Colonic mucosa (tissue), 4 donors: ENCODE measurements at regions not wholly inside any gene's neighbourhood (a gene's known extent, or its start where the extent isn't known, plus 50 kb on each side); places are given as distances from the start of the nearest gene placed in this dataset.

ENCODE experiments used
- DNase-seq: peaks from one replicate; pipeline ENCODE4 v3.0.0-alpha.2; 2020
- H3K27ac ChIP-seq: fragments of 200-600 bp; one replicate; pipeline ENCODE4 v1.8.0; 2021
- H3K27me3 ChIP-seq: fragments of 200-600 bp; one replicate; pipeline ENCODE4 v1.8.0; 2021
- H3K36me3 ChIP-seq: fragments of 200-600 bp; one replicate; pipeline ENCODE4 v1.8.0; 2021
- H3K4me1 ChIP-seq: fragments of 200-600 bp; one replicate; pipeline ENCODE4 v1.8.0; 2021; ENCODE audit warnings: mild to moderate bottlenecking
- H3K4me3 ChIP-seq: fragments of 200-600 bp; one replicate; pipeline ENCODE4 v1.8.0; 2021
- H3K9ac ChIP-seq, 2 donors: one replicate each; pipeline ENCODE4 v1.7.0; 2013; ENCODE audit warnings: control low read depth in 2 of 2, low read depth in 2 of 2, low read length in 2 of 2
- H3K9me3 ChIP-seq: fragments of 200-600 bp; one replicate; pipeline ENCODE4 v1.8.0; 2021
- CTCF ChIP-seq: fragments of 200-600 bp; IDR thresholded peaks from one replicate; pipeline ENCODE4 v1.8.0; 2022; ENCODE audit warnings: antibody characterized with exemption, mild to moderate bottlenecking
- intact Hi-C: fragments of 100-400 bp; cut with DNase I; formaldehyde crosslinking; loops from one replicate; pipeline ENCODE4 v1.14.1; 2022
- donor health status: healthy.
- donor health status: DM: no; HTN: no; CAD: no.
- donor health status: DM: no; HTN: no; CAD: no.

GRCh38 chr7:49228426-49229098 is 304.2 kb downstream of the CDC14C start:
- intact Hi-C loops, result no loop called here
- no peak overlapping the region for H3K9ac ChIP-seq
- TF ChIP-seq CTCF, result no peak
- no peaks in the 10 kb centered on the region for H3K27me3 ChIP-seq
- no peaks in the 10 kb centered on the region for H3K4me1 ChIP-seq
- H3K4me3 ChIP-seq, result no peak overlapping the region
- DNase-seq, result no peak
- H3K36me3 ChIP-seq, result no peaks in the 10 kb centered on the region
- no peaks in the 10 kb centered on the region for H3K9me3 ChIP-seq
- H3K27ac ChIP-seq, result no peak overlapping the region

- Histone ChIP-seq H3K4me1 (no peaks in the 10 kb centered on the region), H3K9ac (no peak overlapping the region), H3K27ac (no peak overlapping the region), H3K4me3 (no peak overlapping the region), H3K9me3 (no peaks in the 10 kb centered on the region), H3K27me3 (no peaks in the 10 kb centered on the region), H3K36me3 (no peaks in the 10 kb centered on the region)
- TF ChIP-seq CTCF, result no peak
- no peak for DNase-seq
- intact Hi-C loops, result no loop called here
Observed at GRCh38 chr7:49229246-49229645, 304.9 kb downstream of the CDC14C start.

DNA sequence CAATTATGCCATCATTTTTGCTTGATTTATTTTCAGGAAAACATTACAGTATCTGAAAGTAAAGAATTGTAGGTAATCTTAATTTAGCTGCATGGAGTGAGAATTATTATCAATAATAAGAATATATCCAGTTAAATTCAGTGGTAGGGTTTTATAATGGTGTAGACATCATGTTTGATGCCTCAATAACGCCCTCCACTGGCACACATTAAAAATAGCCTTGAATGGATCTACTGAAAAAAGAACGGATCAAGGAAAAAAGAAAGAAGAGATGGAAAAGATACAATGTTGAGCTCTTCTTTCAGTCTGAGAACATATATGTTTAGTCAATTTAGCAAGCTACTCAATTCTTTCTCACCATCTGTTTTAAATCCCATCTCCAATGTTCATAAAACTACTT is 319.2 kb downstream of the CDC14C start:
- Histone ChIP-seq H3K9ac (no peak overlapping the region), H3K27me3 (no peaks in the 10 kb centered on the region), H3K4me3 (no peak overlapping the region), H3K27ac (no peak overlapping the region), H3K4me1 (no peaks in the 10 kb centered on the region), H3K9me3 (peaks cover under 1% of the 10 kb centered on the region), H3K36me3 (no peaks in the 10 kb centered on the region)
- no peak for TF ChIP-seq CTCF
- intact Hi-C loops, result no loop called here
- no peak for DNase-seq

GRCh38 chr7:49244543-49244942 is 320.2 kb downstream of the CDC14C start:
- intact Hi-C loops, result no loop called here
- Histone ChIP-seq H3K9ac (no peak overlapping the region), H3K9me3 (no peaks in the 10 kb centered on the region), H3K4me3 (no peak overlapping the region), H3K36me3 (no peaks in the 10 kb centered on the region), H3K4me1 (no peaks in the 10 kb centered on the region), H3K27me3 (no peaks in the 10 kb centered on the region), H3K27ac (no peak overlapping the region)
- TF ChIP-seq CTCF, result no peak
- no peak for DNase-seq

DNA sequence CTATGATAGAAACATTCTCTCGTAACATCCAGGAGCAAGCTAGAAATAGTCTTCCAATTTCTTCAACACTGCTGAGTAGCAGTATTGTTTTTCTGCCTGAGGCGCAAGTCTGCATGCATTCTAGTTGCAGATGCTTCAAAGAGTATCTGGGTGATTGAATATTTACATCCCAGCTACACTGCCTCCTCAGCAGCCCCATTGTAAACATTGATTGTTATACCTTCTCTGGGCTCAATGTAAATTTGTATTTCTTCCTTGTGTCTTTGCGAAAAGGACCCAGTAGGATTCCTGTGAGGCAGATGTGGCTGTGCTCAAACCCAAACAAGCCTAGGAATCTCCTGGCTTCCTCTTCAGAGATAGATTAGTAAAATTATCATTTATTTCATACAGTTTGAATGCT is 320.7 kb downstream of the CDC14C start:
- Histone ChIP-seq H3K4me3 (no peak overlapping the region), H3K9me3 (no peaks in the 10 kb centered on the region), H3K9ac (no peak overlapping the region), H3K27me3 (no peaks in the 10 kb centered on the region), H3K36me3 (no peaks in the 10 kb centered on the region), H3K27ac (no peak overlapping the region), H3K4me1 (no peaks in the 10 kb centered on the region)
- DNase-seq, result no peak
- no peak for TF ChIP-seq CTCF
- intact Hi-C loops, result no loop called here
